Central memory CD4-positive, alpha-beta T cell (primary cell): ENCODE measurements at regions not wholly inside any gene's neighbourhood (a gene's known extent, or its start where the extent isn't known, plus 50 kb on each side); places are given as distances from the start of the nearest gene placed in this dataset.
"Not testable (repeated sequence)": the region's sequence is repeated elsewhere in the genome, so short reads cannot be mapped to it uniquely, and the experiment has no call there.

Experiments used
- DNase-seq: peaks from one replicate; pipeline ENCODE4 v3.0.0; 2022

DNA sequence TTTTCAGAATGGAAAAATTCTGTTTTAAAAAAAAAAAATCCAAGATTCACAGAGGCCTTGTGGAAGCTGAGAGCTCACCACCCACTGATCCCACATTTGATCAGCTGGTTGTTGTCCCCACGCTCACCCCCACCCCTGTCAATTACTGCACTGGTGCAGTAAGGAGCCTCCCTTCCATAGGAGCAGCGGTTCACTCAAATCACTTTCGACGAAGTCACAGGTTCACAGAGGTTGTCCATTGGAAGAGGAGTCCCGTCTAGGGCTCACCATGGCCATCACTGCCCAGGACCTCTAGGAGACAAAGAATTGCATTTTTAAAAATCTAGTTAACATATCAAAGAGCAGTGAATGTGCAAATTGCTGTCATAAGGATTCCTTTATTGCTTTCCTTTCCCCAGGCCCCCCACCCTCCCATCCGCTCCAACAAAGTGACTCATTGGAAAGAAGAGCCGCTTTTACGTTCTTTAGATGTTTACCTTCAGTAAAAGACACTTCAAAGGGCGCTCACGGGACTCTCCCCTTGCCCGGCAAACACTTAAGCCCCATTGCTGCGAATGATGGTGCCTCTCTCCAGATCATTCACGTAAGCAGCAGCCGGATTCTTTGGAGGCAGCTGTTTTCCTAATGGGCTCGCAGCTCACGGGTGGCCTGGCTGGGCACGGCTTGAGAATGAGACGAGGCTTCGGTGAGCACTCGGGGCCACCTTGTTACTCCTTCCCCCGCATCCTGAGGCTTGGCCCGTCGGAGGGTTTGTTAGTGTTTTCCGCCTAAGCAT, 165.5 kb upstream of the SALL3 start:
- no peak for DNase-seq

DNA sequence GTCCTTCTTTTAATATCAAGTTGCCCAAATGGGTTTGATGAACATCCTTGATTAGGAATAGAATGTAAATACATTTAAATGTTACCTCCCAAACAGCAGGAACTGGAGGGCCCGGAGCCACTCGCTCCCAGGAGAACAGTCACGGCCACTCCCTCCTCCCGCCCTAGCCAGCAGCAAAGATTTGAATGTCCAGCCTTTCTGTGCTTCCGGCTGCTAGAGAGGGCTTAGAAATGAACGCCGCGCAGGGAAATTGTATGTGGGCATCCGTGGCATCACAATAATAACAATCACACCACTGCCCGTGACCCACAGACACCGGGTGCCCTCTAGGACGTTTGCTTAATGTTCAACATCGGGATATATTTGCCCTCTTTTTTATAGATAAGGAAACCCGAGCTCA, 164.9 kb upstream of the SALL3 start:
- no peak for DNase-seq

DNA sequence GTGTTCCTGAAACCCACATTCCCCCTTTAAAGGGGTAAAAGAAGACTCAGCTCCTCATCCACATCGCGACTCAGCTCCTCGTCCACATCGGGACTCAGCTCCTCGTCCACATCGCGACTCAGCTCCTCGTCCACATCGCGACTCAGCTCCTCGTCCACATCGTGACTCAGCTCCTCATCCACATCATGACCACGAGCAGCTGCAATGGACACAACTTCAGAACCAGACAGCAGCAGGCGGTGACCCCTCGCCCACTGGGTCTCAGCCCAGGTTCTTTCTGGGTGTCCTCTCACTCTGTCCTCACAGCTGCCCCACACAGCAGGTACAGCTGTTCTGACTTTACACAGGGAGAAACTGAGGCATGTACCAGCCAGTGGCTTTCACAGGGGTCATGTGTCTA, 163.5 kb upstream of the SALL3 start:
- DNase-seq: no peak

DNA sequence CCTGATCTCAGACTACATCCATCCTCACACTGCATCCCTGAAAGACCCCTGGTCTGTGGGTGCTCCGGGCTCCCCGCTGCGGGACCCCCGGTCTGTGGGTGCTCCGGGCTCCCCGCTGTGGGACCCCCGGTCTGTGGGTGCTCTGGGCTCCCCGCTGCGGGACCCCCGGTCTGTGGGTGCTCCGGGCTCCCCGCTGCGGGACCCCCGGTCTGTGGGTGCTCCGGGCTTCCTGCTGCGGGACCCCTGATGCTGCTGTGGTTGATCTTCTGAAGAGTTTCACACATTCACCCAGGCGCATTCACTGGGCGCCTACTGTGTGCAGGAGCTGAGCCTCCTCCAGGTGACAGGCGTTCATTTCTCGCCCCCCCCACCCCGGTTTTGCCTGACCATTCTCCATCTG, 162.7 kb upstream of the SALL3 start:
- DNase-seq: no peak

DNA sequence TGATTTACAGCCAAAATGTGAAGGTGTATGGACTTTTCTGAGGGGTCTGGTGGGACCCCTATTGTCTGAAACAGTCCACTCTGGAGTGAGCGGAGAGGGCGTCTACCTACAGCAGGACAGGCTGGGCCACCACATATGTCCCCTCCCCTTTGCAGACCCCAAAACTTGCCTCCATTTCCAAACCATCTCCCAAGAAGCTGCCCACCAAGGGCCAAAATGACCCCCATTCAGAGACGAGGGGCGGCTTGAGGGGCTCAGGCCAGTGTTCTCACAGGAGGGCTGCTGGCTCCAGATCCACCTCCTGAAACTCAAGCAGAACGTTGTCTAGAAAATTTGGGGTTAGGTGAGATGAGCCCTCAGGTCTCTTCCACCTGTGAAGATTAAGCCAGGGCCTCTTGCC, 161.1 kb upstream of the SALL3 start:
- DNase-seq: no peak

DNA sequence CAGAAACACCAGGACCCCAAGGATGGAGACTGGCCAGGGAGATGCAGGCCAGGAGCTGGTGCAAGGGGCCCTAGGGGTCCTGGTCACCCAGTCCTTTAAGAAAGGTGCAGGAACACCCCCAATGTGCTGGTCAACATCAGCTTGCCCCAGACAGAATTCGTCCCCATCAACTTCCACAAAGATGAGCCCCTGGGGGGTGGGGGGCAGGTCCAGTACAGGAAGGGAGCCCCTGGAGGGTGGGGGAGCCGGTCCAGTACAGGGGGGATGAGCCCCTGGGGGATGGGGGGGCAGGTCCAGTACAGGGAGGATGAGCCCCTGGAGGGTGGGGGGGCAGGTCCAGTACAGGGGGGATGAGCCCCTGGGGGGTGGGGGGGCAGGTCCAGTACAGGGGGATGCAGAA, 160.7 kb upstream of the SALL3 start:
- DNase-seq: no peak

DNA sequence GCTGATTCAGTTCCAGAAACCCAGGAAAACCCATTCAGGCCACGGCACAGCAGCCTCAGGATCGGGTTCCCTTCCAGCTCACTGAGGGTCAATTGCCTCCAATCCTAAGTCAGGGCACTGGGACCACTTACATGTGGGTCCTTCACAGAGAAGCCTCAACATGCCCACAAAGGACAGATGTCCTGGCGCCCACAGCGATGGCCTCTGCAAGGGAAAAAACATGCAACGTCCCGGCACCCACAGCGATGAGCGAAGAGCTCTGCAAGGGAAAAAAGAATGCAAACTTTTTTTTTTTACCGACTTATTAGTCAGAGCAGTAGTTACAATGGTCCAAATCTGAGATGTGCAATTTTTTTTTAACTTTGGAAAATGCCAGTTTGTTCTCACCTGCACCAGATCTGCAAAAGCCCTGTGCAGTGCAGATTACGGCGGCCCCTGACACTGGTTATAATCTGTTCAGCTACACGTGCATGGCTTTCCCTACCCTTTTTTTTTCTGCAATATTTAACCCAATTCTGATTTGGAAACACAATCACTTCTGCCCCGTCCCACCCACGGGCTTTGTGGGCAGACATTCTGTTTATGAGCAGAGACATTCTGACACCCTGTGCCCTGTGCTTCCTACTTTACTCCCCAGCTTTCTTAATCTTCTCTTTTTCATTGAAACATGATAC, 159.3 kb upstream of the SALL3 start:
- no peak for DNase-seq

DNA sequence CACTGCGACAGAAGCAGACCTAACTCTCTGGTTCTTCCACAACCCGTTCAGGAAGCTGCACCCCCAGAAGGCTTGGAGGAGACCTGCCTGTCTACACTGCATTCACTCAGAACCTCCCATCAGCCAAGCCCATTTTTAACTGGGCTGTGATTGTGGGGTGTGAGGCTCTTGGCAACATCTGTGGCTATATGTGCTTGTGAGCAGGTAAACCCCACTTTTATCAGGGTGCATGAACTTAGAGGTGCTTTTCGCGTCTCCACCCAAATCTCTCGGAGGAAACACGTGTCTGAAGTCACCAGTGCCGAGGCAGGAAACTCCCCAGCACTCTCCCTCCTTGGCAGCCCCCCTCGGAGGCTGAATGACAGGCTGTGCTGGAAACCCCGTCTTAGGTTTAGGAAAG, 158.2 kb upstream of the SALL3 start:
- no peak for DNase-seq

DNA sequence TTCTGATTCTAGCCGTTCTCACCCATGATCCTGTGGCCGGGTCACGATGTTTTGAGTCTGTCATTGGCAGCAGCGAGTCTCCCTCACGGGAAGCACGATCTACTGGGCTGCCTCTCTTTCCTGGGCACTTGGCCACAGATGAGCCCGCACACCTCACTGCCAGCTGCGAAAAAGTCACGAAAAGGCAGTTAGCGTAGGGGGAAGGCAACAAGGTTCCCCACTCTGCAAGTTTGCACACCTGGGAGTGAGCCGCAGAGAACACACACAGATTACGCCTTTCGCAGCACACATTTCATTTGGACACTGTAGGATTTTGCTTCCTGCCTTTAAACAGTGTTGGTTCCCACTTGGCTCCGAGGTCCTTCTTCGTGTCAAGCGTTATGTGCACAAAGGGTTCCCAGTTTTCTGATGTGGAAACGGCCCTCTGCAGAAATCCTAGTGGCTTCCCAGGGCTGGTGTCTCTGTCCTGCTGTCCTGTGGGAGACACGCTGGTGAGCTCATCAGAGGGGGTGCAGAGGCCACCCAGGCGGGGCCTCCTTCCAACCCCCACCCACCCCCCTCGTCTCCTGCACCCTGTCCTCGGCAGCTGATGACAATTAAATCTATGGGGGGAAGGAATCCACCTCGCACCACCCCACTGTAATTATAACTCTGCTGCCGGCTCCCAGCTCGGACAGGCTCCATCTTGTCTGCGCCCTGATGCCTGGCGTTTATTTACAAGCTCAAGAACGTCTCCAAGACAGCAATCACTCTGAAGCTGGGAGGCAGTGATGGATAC, 157.3 kb upstream of the SALL3 start:
- no peak for DNase-seq

DNA sequence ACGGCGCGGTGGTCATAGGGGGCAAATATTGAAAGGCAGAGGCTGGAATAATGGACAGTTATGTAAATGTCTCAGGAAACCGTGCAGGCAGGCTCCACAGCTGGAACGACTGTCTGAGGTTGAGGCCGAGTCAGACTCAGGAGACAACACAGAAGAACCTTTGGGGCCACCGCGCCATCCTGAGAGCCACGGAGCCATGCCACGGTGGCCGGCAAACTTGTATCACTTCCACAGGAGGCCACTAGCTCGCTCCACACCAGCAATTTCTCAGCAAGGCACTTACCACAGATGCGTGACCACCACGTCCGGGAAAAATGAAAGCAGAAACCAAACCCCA, 156.7 kb upstream of the SALL3 start:
- DNase-seq: no peak

DNA sequence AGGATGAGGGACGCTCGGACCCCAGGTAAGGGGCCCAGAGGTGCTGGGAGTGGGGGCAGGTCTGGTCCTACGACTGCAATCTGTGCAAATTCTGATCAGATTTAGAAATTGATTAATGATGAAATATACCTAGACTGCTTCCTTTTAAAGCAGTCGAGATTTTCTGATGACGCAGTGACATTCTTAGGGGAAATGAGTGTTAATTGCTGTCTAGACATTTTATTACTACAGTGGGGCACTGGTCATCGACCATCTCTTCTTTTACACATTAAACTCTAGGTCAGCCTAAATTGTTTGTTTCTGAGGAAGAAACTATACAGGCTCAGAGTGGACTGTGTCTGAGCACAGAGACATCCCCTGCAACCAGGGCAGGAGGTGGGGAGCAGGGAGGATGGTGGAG, 154.4 kb upstream of the SALL3 start:
- DNase-seq: no peak

DNA sequence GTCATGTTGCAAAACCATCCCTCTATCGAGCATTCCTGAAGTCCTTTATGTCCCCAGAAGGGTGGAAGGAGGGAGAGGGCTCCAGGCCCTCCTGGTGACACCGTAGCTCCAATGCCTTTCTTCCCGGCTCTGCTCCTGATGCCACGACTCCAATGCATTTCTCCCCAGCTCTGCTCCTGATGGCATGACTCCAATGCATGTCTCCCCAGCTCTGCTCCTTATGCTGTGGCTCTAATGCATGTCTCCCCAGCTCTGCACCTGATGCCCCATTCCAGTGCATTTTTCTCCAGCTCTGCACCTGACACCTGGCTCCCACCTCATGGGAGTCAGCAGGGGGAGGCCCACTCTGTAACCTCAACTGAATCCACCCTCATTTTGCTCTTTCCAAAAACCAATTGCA, 153.0 kb upstream of the SALL3 start:
- DNase-seq: no peak

DNA sequence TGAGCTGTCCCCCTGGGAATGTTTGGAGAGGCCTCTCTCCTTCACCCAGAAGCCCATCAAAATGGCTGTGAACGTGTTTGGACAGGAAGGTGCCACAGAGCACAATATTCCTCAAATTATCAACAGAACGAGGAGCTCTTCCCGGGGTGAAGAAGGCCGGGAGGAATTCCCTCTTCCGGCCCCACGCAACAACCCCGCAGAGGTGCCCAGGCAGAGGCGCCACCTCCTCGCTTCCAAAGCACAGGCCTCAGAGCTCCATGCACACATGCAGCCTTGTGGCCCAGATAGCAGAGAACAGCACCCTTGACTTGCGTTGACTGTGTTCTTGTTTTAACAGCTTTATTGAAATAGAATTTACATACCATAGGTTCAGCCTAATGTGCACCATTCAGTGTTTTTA, 152.5 kb upstream of the SALL3 start:
- DNase-seq: no peak

DNA sequence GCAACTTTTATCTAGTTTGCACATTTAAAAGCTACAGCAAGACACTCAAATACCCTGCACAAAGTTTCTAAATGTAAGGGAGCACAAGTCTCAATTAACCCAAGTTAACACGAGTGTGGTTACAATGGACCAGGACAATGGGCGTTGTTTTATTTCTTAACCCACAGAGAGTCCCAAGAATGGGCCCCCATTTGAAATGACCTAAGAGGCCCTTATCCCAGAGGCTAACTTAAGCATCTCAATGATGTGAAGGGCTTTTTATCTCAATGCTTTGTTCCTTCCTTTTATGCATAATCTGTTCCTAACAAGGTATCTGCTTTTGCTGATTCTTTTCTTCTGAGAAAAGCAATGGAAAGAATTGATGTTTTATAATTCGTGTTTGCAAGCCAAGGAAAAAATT, 151.5 kb upstream of the SALL3 start:
- no peak for DNase-seq

DNA sequence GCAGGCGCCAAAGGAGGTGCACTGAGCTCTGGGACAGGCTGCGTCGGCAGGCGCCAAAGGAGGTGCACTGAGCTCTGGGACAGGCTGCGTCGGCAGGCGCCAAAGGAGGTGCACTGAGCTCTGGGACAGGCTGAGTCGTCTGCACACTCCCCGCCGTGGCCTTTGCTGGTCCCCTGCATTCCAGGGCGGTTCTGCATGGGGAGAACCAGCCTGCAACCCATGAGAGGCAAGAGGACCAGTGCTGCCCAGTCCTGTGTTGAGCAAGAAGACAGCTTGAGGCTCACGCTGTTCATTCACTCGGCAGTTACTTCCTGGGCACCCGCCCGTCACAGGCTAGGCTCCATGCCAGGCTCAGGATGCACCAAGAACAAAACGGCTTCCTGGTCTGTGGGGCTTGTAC, 150.6 kb upstream of the SALL3 start:
- not testable (repeated sequence) for DNase-seq

DNA sequence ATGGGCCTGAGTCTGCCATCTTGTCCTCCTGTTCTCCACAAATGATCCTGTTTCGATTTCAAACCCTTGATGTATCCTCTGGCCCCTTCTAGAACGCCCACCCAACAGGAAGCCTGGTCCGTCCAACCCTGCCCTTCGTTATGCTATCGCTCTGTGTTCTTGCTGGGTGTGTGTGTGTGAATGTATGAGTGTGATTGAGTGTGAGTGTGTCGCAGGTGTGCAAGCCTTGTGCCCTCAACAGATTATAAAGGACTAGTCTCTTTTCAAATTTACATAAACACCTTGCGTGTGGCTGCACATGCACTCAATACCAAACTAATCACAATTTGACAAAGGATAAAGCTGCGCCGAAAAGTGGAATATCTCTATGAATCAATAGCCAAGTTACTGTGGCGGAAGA, 149.5 kb upstream of the SALL3 start:
- no peak for DNase-seq

DNA sequence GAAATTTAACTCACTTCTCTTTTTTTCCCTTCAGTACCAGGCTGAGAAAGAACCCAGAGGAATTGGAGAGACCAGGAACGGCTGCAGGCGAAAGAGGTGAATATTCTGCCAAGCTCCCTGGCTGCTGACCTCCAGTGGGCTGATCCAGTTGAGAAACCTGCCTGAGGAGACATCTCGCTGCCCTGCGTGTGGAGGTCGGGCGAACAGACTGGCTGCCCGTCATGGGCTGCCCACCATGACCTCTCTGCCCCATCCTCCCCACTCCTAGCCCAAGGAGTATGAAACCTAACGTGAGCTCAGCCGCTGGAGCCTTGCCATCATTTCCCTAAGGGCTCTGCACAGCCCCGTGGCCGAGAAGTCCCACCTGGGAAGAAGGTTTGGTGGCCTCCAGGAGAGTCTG, 148.8 kb upstream of the SALL3 start:
- DNase-seq: no peak

DNA sequence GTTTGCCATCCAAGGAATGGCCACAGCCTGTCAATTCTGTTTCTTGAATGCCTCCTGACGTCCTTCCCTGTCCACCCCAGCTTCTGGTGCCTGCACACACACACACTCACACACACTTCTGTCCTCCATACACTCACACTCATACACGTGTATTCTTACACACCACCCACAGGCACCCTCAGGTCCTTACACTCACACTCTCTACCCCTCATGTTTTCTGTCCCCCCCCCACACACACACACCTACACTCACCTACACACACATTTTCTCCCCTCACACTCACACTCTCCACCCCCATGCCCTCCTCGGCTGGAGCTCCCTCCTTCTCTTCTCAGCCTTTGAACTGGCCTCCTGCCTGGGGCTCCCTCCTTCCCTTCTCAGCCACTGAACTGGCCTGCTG, 148.0 kb upstream of the SALL3 start:
- no peak for DNase-seq

DNA sequence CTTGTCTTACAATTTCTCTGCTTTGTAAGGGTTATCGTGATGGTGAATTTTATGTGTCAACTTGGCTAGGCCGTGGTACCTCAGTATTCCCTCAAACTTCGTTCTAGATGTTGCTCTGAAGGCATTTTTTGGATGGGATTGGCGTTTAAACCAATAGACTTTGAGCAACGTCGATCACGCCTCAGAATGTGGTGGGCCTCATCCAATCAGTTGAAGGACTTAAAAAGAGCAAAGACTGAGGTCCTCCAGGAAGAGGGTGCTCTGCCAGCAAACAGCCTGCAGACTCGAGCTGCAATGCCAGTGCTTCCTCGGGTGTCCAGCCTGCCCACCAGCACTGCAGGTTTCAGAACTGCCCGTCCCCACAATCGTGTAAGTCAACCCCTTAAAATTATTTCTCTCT, 145.8 kb upstream of the SALL3 start:
- no peak for DNase-seq

DNA sequence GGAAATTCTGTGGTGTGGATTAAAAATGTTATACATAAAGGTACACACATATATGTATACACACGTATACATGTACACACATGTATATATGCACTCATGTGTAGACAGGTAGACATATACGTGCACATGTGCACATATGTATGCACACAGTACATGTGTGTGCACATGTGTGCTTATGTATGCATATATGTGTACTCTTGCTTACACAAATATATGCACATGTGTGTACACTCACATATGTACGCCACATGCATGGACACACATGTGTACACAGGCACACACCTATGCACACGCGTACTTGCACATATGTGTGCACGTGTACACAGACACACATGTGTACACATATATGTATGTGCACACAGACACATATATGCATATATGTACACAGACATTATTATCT, 142.8 kb upstream of the SALL3 start:
- no peak for DNase-seq

DNA sequence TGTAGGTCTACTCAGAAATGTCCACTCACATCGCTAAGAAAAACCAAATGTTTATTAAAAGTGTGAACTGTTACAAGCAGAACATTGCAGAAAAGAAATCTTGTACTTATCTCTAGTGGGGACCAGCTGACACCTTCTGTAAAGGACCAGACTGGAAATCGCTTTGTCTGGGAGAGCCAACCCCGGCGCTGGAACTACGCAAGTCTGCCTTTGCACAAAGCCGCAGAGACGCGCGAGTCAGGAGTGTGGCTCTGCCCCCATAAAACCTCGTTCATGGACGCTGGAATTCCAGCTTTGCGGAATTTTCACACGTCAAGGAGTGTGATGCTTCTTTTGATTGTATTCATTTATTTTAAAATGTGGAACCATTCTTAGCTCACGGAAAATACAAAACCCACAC, 141.9 kb upstream of the SALL3 start:
- DNase-seq: no peak

DNA sequence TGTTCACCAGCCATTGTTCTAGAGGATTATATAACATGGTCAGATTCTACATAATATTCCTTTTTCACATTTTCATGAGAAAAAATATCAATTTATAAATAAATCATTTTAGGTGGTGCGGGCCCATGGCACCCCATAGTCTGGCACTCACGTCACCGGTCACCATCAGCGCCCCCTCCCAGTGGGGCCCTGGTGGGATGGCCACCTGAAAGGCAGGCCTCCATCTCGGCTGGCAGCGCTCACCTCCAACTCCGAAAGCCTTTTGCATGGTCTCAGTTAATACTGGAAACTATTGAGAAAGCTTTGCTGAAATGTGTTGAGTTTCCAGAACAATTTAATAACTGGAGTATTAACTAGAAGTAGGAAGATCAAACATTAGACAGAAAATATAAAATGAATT, 141.4 kb upstream of the SALL3 start:
- no peak for DNase-seq

DNA sequence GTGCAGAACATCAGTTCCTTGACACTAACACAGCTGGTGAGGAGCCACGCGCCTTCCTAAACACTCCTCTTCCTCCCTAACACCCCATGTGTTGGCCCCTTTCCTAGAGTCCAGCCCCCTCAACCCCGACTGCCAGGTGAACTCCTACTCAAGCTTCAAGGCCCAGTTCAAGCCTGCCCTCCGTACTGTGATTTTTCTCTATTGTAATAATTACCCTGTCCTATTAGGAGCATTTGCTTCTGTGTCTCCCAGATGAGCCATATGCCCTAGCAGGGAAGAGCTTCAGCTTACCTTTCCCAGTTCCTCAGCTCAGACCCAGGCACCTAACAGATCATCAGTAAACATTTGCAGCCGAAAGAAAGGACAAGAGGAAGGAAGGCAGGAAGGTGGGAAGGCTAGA, 130.6 kb upstream of the SALL3 start:
- DNase-seq: no peak

DNA sequence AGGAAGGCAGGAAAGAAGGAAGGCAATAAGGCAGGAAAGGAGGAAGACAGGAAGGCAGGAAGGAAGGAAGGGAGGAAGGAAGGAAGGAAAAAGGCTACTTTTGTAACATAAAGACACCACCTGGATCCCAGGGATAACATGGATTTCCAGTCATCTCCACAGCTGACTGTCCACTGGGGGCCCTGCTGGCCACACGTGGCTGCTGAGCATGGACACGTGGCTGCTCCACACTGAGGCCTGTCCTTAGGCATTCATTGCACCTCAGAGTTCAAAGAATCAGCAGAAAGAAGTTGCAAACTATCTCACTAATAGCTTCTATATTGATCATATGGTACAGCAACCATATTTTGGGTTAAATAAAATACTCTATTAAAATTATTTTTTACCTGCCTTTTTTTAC, 130.2 kb upstream of the SALL3 start:
- DNase-seq: no peak
